ENCODE measurements at regions not wholly inside any gene's neighbourhood (a gene's known extent, or its start where the extent isn't known, plus 50 kb on each side); places are given as distances from the start of the nearest gene placed in this dataset.

- Histone ChIP-seq H3K18ac (ENCODE audit: extremely low read depth, low read length) (no peak overlapping the region), H3K4me3 (ENCODE audit: extremely low read depth in 1 of 4, insufficient read depth in 2 of 4, low read depth in 3 of 4, low read length in 4 of 4) (no peak overlapping the region; a peak in 1 of 8 replicates), H2BK120ac (replicated peaks; ENCODE audit: low read depth, low read length) (no peak overlapping the region), H3K56ac (replicated peaks; ENCODE audit: insufficient read length, low read depth, low read length) (no peak overlapping the region), H2BK12ac (ENCODE audit: low read depth, low read length) (0 out of 2 replicates have a peak overlapping the region, but pooled peaks have one; percentile 3), H2BK20ac (ENCODE audit: low read length) (no peak overlapping the region), H3K23me2 (ENCODE audit: low read depth, low read length) (peaks cover 2% of the 10 kb centered on the region; the same call in 1 of the 2 replicates), H4K5ac (ENCODE audit: insufficient read length, low read depth, low read length) (no peak overlapping the region), H3K4me1 (replicated peaks in 1 of 4; ENCODE audit: control insufficient read depth in 3 of 4, insufficient read depth in 4 of 4, low read length in 3 of 4) (peaks cover 9 to 19% (median 14%) of the 10 kb centered on the region in 4 experiments), H3K9ac (replicated peaks in 1 of 4; ENCODE audit: extremely low read depth in 1 of 4, low read depth in 3 of 4, low read length in 3 of 4) (no peak overlapping the region), H3K27ac (ENCODE audit: low read depth, low read length) (no peak overlapping the region), H4K20me1 (replicated peaks in 1 of 2; ENCODE audit: control insufficient read depth in 1 of 2, insufficient read depth in 2 of 2, low read length in 2 of 2) (no peaks in the 10 kb centered on the region), H2AFZ (ENCODE audit: low read length) (peak overlapping the region; percentile 41), H3K4me2 (ENCODE audit: insufficient read depth in 1 of 2, low read depth in 2 of 2, low read length in 2 of 2) (peak overlapping the region; percentile 3; a peak in 2 of 4 replicates), H3K23ac (ENCODE audit: insufficient read length) (no peak overlapping the region), H3K79me1 (ENCODE audit: low read depth, low read length) (no peaks in the 10 kb centered on the region), H2BK15ac (ENCODE audit: low read length) (peak overlapping the region; percentile 47; the same call in 1 of the 2 replicates), H3K79me2 (ENCODE audit: control insufficient read depth in 1 of 2, insufficient read depth in 2 of 2, low read length in 2 of 2) (no peaks in the 10 kb centered on the region), H2BK5ac (ENCODE audit: low read depth, low read length) (no peak overlapping the region), H4K8ac (ENCODE audit: extremely low read depth, insufficient read depth, low read length) (no peak overlapping the region; the same call in 1 of the 2 replicates), H3K14ac (ENCODE audit: insufficient read length) (no peak overlapping the region), H3K9me3 (ENCODE audit: insufficient read depth in 2 of 2, low read depth in 1 of 2, low read length in 1 of 2) (no peaks in the 10 kb centered on the region), H3K4ac (replicated peaks; ENCODE audit: insufficient read length, low read depth, low read length) (no peak overlapping the region), H3K36me3 (ENCODE audit: control insufficient read depth in 2 of 4, insufficient read depth in 4 of 4, low read length in 3 of 4) (no peaks in the 10 kb centered on the region), H4K91ac (replicated peaks; ENCODE audit: insufficient read length, low read length) (no peak overlapping the region), H2AK5ac (ENCODE audit: low read depth, low read length) (no peak overlapping the region), H3K27me3 (replicated peaks in 1 of 4; ENCODE audit: control insufficient read depth in 3 of 4, extremely low read depth in 1 of 4, insufficient read depth in 3 of 4, low read length in 3 of 4) (no peaks in the 10 kb centered on the region; a peak in 2 of 7 replicates)
- 49% methylated on average over 23 of the region's 24 CpGs; no CpG with 5 or more reads in 1 of the 2 experiments for WGBS, 2 experiments (ENCODE audit: extremely low coverage in 1 of 2, insufficient coverage in 1 of 2, insufficient read length in 1 of 2, insufficient replicate concordance in 2 of 2, low coverage in 1 of 2, low lambda C conversion rate in 2 of 2, missing lambda C conversion rate in 1 of 2)
- ChIA-PET POLR2A (ENCODE audit: partially characterized antibody) (interaction anchor here (1.1 to 1.4 kb wide), 2 partner anchors 8 to 30 kb away, joined by 3 read pairs; no protein-coding TSS in a partner anchor), CTCF (ENCODE audit: partially characterized antibody) (interaction anchor here (0.6 to 6.1 kb wide), 13 partner anchors 10 to 497 kb away, joined by 3 to 41 read pairs (median 3); no protein-coding TSS in a partner anchor)
- peak in 1 of 2 experiments; percentile 53 for DNase-seq (ENCODE audit: low read depth in 1 of 2, low spot score in 2 of 2)
- FAIRE-seq = no peak
- no peak for TF ChIP-seq TBP (IDR thresholded peaks at IDR 0.05; ENCODE audit: low read depth, low read length)
- TF ChIP-seq POLR2AphosphoS5 (IDR thresholded peaks at IDR 0.05; ENCODE audit: low read depth, low read length) = no peak
- no peak for TF ChIP-seq FOSL1 (IDR thresholded peaks at IDR 0.05; ENCODE audit: insufficient read depth, low read depth, low read length)
- no peak for TF ChIP-seq HDAC6 (IDR thresholded peaks at IDR 0.05; ENCODE audit: low read depth, low read length)
- TF ChIP-seq SIRT6 (IDR thresholded peaks at IDR 0.05; ENCODE audit: low read length) = no peak
- no peak for TF ChIP-seq BCL11A (IDR thresholded peaks at IDR 0.05; ENCODE audit: low read depth in 2 of 2, low read length in 2 of 2)
- TF ChIP-seq CEBPB (IDR thresholded peaks at IDR 0.05; ENCODE audit: low read depth, low read length) = no peak
- TF ChIP-seq HDAC2 (IDR thresholded peaks at IDR 0.05; ENCODE audit: borderline replicate concordance in 1 of 2, low read depth in 2 of 2, low read length in 2 of 2) = no peak
- TF ChIP-seq JUND (IDR thresholded peaks at IDR 0.05; ENCODE audit: low read length) = no peak
- TF ChIP-seq NANOG (IDR thresholded peaks at IDR 0.05; ENCODE audit: insufficient read depth, low read depth, low read length, poor library complexity, severe bottlenecking) = no peak
- no peak for TF ChIP-seq TAF1 (IDR thresholded peaks at IDR 0.05; ENCODE audit: low read depth, low read length)
- no peak for TF ChIP-seq JUN (IDR thresholded peaks at IDR 0.05; ENCODE audit: low read depth, low read length)
These were observed 250.0 kb downstream of the FOXD2 start for GRCh38 chr1:47687631-47688460.

All from H1 (cell line).